ENCODE measurements at regions not wholly inside any gene's neighbourhood (a gene's known extent, or its start where the extent isn't known, plus 50 kb on each side); places are given as distances from the start of the nearest gene placed in this dataset.
"Not testable (repeated sequence)": the region's sequence is repeated elsewhere in the genome, so short reads cannot be mapped to it uniquely, and the experiment has no call there.

- no peak for DNase-seq (ENCODE audit: low read depth in 3 of 3)
Measured at GRCh38 chr15:26126070-26126469, 262.9 kb upstream of the ATP10A start.

GRCh38 chr15:26125664-26126063, 262.5 kb upstream of the ATP10A start:
- no peak for DNase-seq (ENCODE audit: low read depth in 3 of 3)

- DNase-seq (ENCODE audit: low read depth in 3 of 3): no peak
Measured at GRCh38 chr15:26119322-26119721, 256.2 kb upstream of the ATP10A start.

GRCh38 chr15:26115229-26115943, 252.3 kb upstream of the ATP10A start:
- no peak for DNase-seq (ENCODE audit: low read depth in 3 of 3)

- not testable (repeated sequence) for DNase-seq (ENCODE audit: low read depth in 3 of 3)
Measured at GRCh38 chr15:26114128-26114527, 251.0 kb upstream of the ATP10A start.

- DNase-seq (ENCODE audit: low read depth in 3 of 3): no peak
Measured at GRCh38 chr15:26113296-26113695, 250.2 kb upstream of the ATP10A start.

GRCh38 chr15:26109203-26109602, 246.1 kb upstream of the ATP10A start:
- DNase-seq (ENCODE audit: low read depth in 3 of 3): no peak

- no peak for DNase-seq (ENCODE audit: low read depth in 3 of 3)
Measured at GRCh38 chr15:26106556-26106955, 243.4 kb upstream of the ATP10A start.

- no peak for DNase-seq (ENCODE audit: low read depth in 3 of 3)
Measured at GRCh38 chr15:26103002-26103404, 239.9 kb upstream of the ATP10A start.

- no peak for DNase-seq (ENCODE audit: low read depth in 3 of 3)
Measured at GRCh38 chr15:26102365-26102764, 239.2 kb upstream of the ATP10A start.

GRCh38 chr15:26101443-26101842, 238.3 kb upstream of the ATP10A start:
- DNase-seq (ENCODE audit: low read depth in 3 of 3): no peak

GRCh38 chr15:26098801-26099200, 235.7 kb upstream of the ATP10A start:
- DNase-seq (ENCODE audit: low read depth in 3 of 3): no peak

GRCh38 chr15:26097216-26097615, 234.1 kb upstream of the ATP10A start:
- no peak for DNase-seq (ENCODE audit: low read depth in 3 of 3)

- no peak for DNase-seq (ENCODE audit: low read depth in 3 of 3)
Measured at GRCh38 chr15:26096581-26096980, 233.5 kb upstream of the ATP10A start.

- DNase-seq (ENCODE audit: low read depth in 3 of 3): no peak
Measured at GRCh38 chr15:26095710-26096330, 232.7 kb upstream of the ATP10A start.

GRCh38 chr15:26091184-26091583, 228.1 kb upstream of the ATP10A start:
- DNase-seq (ENCODE audit: low read depth in 3 of 3): no peak

- no peak for DNase-seq (ENCODE audit: low read depth in 3 of 3)
Measured at GRCh38 chr15:26087881-26088280, 224.8 kb upstream of the ATP10A start.

GRCh38 chr15:26087395-26087794, 224.3 kb upstream of the ATP10A start:
- DNase-seq (ENCODE audit: low read depth in 3 of 3): no peak

- DNase-seq (ENCODE audit: low read depth in 3 of 3): no peak
Measured at GRCh38 chr15:26084771-26085170, 221.6 kb upstream of the ATP10A start.

GRCh38 chr15:26083896-26084295, 220.8 kb upstream of the ATP10A start:
- DNase-seq (ENCODE audit: low read depth in 3 of 3): no peak

GRCh38 chr15:26083457-26083856, 220.3 kb upstream of the ATP10A start:
- DNase-seq (ENCODE audit: low read depth in 3 of 3): no peak

- DNase-seq (ENCODE audit: low read depth in 3 of 3): peak; percentile 92 to 93 (median 93)
Measured at GRCh38 chr15:26082221-26083109, 219.3 kb upstream of the ATP10A start.
